Activated B cell treated with CpG ODN at 0.5 μM for 24 hours (primary cell): ENCODE measurements at regions not wholly inside any gene's neighbourhood (a gene's known extent, or its start where the extent isn't known, plus 50 kb on each side); places are given as distances from the start of the nearest gene placed in this dataset.

Experiments
- ATAC-seq: fragments of 200-7000 bp; cut with Tn5 transposase; one replicate; pipeline ENCODE4 v1.10.0; 2021; ENCODE audit warnings: low read depth, mild to moderate bottlenecking, moderate library complexity
- CTCF ChIA-PET: fragments of 350-600 bp; sonication (Branson Sonifier 250); formaldehyde crosslinking; loops from one replicate; lab custom pipeline; 2021; ENCODE audit warnings: antibody characterized with exemption; lab: Charles Lee
- POLR2A ChIA-PET: fragments of 350-600 bp; sonication (Branson Sonifier 250); formaldehyde crosslinking; loops from one replicate; lab custom pipeline; 2021; ENCODE audit warnings: antibody characterized with exemption; lab: Charles Lee
- DNase-seq: peaks from one replicate; pipeline ENCODE4 v3.0.0; 2022
- H3K27ac Mint-ChIP-seq: one replicate; pipeline ENCODE4 v1.8.0; 2020; ENCODE audit warnings: mixed read lengths
- H3K27me3 Mint-ChIP-seq: one replicate; pipeline ENCODE4 v1.8.0; 2021; ENCODE audit warnings: mixed read lengths
- H3K36me3 Mint-ChIP-seq: one replicate; pipeline ENCODE4 v1.8.0; 2021; ENCODE audit warnings: low read depth, mixed read lengths
- H3K4me1 Mint-ChIP-seq: one replicate; pipeline ENCODE4 v1.8.0; 2021; ENCODE audit warnings: mixed read lengths
- H3K4me3 Mint-ChIP-seq: one replicate; pipeline ENCODE4 v1.8.0; 2020; ENCODE audit warnings: mild to moderate bottlenecking, mixed read lengths
- H3K9me3 Mint-ChIP-seq: one replicate; pipeline ENCODE4 v1.8.0; 2020; ENCODE audit warnings: mixed read lengths
- CTCF ChIP-seq: fragments of 200-600 bp; IDR thresholded peaks from one replicate; pipeline ENCODE4 v1.8.0; 2022; ENCODE audit warnings: antibody characterized with exemption, mild to moderate bottlenecking
- intact Hi-C: fragments of 100-400 bp; cut with micrococcal nuclease; formaldehyde crosslinking; loops from one replicate; pipeline ENCODE4 v1.15.1; 2024

GRCh38 chr6:157769776-157770426 lies 53.1 kb upstream of the SNX9 start:
- peak overlapping the region; percentile 62 for H3K4me3 Mint-ChIP-seq
- no peak for TF ChIP-seq CTCF
- H3K27me3 Mint-ChIP-seq: no peaks in the 10 kb centered on the region
- ChIA-PET CTCF (interaction anchor here (2.0 to 2.2 kb wide), 2 partner anchors 13 to 104 kb away, joined by 6 to 11 read pairs; no protein-coding TSS in a partner anchor), POLR2A (interaction anchor here (0.8 to 2.8 kb wide), 9 partner anchors 8 to 206 kb away, joined by 3 to 11 read pairs (median 4); no protein-coding TSS in a partner anchor)
- peaks cover 73% of the 10 kb centered on the region for H3K4me1 Mint-ChIP-seq
- intact Hi-C loops: loop anchor here (2.0 to 10.0 kb wide), 4 partner anchors 31 to 1325 kb away; partner anchors contain the start of genes GTF2H5 and SERAC1
- peak overlapping the region; percentile 82 for H3K27ac Mint-ChIP-seq
- DNase-seq (no peak), ATAC-seq (no peak)
- no peaks in the 10 kb centered on the region for H3K36me3 Mint-ChIP-seq
- no peaks in the 10 kb centered on the region for H3K9me3 Mint-ChIP-seq

GRCh38 chr6:157770946-157771345 lies 52.1 kb upstream of the SNX9 start:
- Mint-ChIP-seq H3K4me3 (no peak overlapping the region), H3K36me3 (no peaks in the 10 kb centered on the region), H3K4me1 (peaks cover 64% of the 10 kb centered on the region), H3K27ac (no peak overlapping the region), H3K9me3 (no peaks in the 10 kb centered on the region), H3K27me3 (no peaks in the 10 kb centered on the region)
- intact Hi-C loops: no loop called here
- ChIA-PET CTCF (interaction anchor here (1.1 to 1.4 kb wide), 2 partner anchors 15 to 103 kb away, joined by 3 to 8 read pairs; no protein-coding TSS in a partner anchor), POLR2A (interaction anchor here (1.7 to 2.8 kb wide), 3 partner anchors 9 to 103 kb away, joined by 4 to 11 read pairs (median 5); no protein-coding TSS in a partner anchor)
- no peak for TF ChIP-seq CTCF
- no peak for ATAC-seq
- DNase-seq: no peak

GRCh38 chr6:157772820-157773219 lies 50.2 kb upstream of the SNX9 start:
- H3K27ac Mint-ChIP-seq: no peak overlapping the region
- no peak overlapping the region for H3K4me3 Mint-ChIP-seq

More at GRCh38 chr6:157772820-157773219, 50.2 kb upstream of the SNX9 start:
- no peaks in the 10 kb centered on the region for H3K27me3 Mint-ChIP-seq
- intact Hi-C loops: no loop called here
- no peak for TF ChIP-seq CTCF
- no peaks in the 10 kb centered on the region for H3K36me3 Mint-ChIP-seq
- CTCF ChIA-PET: no interaction called here
- H3K4me1 Mint-ChIP-seq: peaks cover 46% of the 10 kb centered on the region
- H3K9me3 Mint-ChIP-seq: peaks cover 4% of the 10 kb centered on the region
- POLR2A ChIA-PET: interaction anchor here (1.2 kb wide), 1 partner anchor 9 kb away, joined by 3 read pairs; no protein-coding TSS in a partner anchor
- no peak for DNase-seq
- ATAC-seq: no peak
